ENCODE measurements at regions not wholly inside any gene's neighbourhood (a gene's known extent, or its start where the extent isn't known, plus 50 kb on each side); places are given as distances from the start of the nearest gene placed in this dataset.

DNA sequence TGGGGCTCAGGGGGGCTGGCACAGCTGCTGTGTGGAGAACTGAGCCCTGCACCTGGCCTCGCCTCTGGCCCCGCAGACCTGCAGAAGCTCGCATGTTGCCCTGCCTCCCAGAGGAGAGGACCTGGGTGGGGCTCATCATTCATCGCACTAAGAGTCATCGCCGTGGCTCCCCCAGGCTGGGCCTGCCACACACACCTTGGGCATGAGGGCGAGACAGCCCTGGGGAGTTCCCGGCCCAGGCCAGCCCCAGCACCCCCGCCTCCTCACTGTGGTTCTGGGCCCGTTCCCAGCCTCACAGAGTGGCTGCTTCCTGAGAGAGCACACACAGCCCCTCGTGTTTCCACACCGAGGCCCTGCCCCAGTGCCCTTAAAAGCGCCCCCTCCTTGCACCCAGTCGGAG lies 694.6 kb downstream of the TBC1D22A start:
- no peaks in the 10 kb centered on the region for H3K4me1 ChIP-seq (ENCODE audit: insufficient read depth, low read length, poor library complexity, severe bottlenecking)
- no peaks in the 10 kb centered on the region for H3K9me2 ChIP-seq (replicated peaks; ENCODE audit: low read depth, low read length)
- TF ChIP-seq, protein P1, sequence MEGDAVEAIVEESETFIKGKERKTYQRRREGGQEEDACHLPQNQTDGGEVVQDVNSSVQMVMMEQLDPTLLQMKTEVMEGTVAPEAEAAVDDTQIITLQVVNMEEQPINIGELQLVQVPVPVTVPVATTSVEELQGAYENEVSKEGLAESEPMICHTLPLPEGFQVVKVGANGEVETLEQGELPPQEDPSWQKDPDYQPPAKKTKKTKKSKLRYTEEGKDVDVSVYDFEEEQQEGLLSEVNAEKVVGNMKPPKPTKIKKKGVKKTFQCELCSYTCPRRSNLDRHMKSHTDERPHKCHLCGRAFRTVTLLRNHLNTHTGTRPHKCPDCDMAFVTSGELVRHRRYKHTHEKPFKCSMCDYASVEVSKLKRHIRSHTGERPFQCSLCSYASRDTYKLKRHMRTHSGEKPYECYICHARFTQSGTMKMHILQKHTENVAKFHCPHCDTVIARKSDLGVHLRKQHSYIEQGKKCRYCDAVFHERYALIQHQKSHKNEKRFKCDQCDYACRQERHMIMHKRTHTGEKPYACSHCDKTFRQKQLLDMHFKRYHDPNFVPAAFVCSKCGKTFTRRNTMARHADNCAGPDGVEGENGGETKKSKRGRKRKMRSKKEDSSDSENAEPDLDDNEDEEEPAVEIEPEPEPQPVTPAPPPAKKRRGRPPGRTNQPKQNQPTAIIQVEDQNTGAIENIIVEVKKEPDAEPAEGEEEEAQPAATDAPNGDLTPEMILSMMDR (conservative IDR thresholded peaks at IDR 0.05; ENCODE audit: low read length): no peak
- no peak for TF ChIP-seq EZH2phosphoT487 (IDR thresholded peaks at IDR 0.05; ENCODE audit: borderline replicate concordance)
- H3K9ac ChIP-seq (ENCODE audit: low read depth, low read length, poor library complexity, severe bottlenecking): no peak overlapping the region
- peaks cover 10% of the 10 kb centered on the region; the same call in 1 of the 2 replicates for H3K9me3 ChIP-seq (ENCODE audit: insufficient read depth, low read depth, low read length)
- no peak overlapping the region for H3K4me2 ChIP-seq (ENCODE audit: low read depth, low read length, poor library complexity, severe bottlenecking)
- H4K20me1 ChIP-seq (ENCODE audit: insufficient read depth, low read length, poor library complexity, severe bottlenecking): no peaks in the 10 kb centered on the region
- no peaks in the 10 kb centered on the region for H3K36me3 ChIP-seq (ENCODE audit: insufficient read depth, low read length)
- H3K4me3 ChIP-seq (ENCODE audit: low read length, poor library complexity, severe bottlenecking): no peak overlapping the region
- no peak overlapping the region for H2AFZ ChIP-seq (ENCODE audit: low read length)
- H3K79me2 ChIP-seq (ENCODE audit: insufficient read depth, low read length): no peaks in the 10 kb centered on the region
- H3K27me3 ChIP-seq (ENCODE audit: insufficient read depth, low read length, poor library complexity, severe bottlenecking): no peaks in the 10 kb centered on the region
- no peaks in the 10 kb centered on the region for H3F3A ChIP-seq (ENCODE audit: low read depth)

DNA sequence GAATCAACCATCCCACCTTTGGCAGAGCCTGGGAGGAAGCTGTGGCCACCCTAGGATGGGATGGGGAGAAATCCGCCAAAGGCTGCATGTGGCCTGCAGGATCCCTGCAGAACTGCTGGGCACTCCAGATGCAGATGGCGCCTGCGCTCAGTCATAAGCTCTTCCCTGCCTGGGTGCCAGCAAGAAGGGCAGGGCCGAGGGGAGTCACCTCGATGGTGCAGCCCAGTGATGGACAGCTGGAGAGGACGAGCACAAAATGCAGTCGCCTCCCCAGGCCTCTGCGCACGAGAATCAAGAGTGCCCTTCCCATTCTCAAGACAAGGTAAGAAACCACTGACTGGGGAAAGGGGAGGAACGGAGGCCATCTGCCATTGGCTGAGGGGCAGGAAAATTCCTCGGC lies 693.6 kb downstream of the TBC1D22A start:
- H3K36me3 ChIP-seq (ENCODE audit: insufficient read depth, low read length): no peaks in the 10 kb centered on the region
- peaks cover 10% of the 10 kb centered on the region; the same call in 1 of the 2 replicates for H3K9me3 ChIP-seq (ENCODE audit: insufficient read depth, low read depth, low read length)
- H3K9ac ChIP-seq (ENCODE audit: low read depth, low read length, poor library complexity, severe bottlenecking): no peak overlapping the region
- no peak overlapping the region for H2AFZ ChIP-seq (ENCODE audit: low read length)
- no peaks in the 10 kb centered on the region for H4K20me1 ChIP-seq (ENCODE audit: insufficient read depth, low read length, poor library complexity, severe bottlenecking)
- H3K27me3 ChIP-seq (ENCODE audit: insufficient read depth, low read length, poor library complexity, severe bottlenecking): no peaks in the 10 kb centered on the region
- no peak overlapping the region for H3K4me2 ChIP-seq (ENCODE audit: low read depth, low read length, poor library complexity, severe bottlenecking)
- H3F3A ChIP-seq (ENCODE audit: low read depth): no peaks in the 10 kb centered on the region
- no peaks in the 10 kb centered on the region for H3K4me1 ChIP-seq (ENCODE audit: insufficient read depth, low read length, poor library complexity, severe bottlenecking)
- TF ChIP-seq EZH2phosphoT487 (IDR thresholded peaks at IDR 0.05; ENCODE audit: borderline replicate concordance): no peak
- TF ChIP-seq, protein P1 (conservative IDR thresholded peaks at IDR 0.05; ENCODE audit: low read length): no peak
- no peaks in the 10 kb centered on the region for H3K9me2 ChIP-seq (replicated peaks; ENCODE audit: low read depth, low read length)
- no peak overlapping the region for H3K4me3 ChIP-seq (ENCODE audit: low read length, poor library complexity, severe bottlenecking)
- H3K79me2 ChIP-seq (ENCODE audit: insufficient read depth, low read length): no peaks in the 10 kb centered on the region

DNA sequence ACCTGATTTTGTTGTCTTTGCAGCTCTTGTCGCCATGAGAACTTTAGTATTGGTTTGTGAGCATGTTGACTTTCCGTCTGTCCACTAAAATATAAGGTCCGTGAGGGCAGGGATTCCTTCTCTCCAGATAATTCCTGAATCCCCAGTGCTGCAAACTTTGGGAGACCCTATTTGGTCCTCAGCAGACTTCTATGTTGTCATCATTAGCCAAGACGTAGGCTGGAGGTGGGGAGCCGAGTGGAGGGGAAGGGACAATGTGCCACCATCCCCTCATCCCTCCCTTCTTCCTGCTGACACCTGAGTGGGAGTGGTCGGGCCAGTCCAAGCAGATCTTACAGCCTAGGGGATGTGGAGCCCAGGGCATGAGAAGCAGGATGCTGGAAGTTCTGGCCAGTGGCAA lies 690.6 kb downstream of the TBC1D22A start:
- no peaks in the 10 kb centered on the region for H4K20me1 ChIP-seq (ENCODE audit: insufficient read depth, low read length, poor library complexity, severe bottlenecking)
- no peak overlapping the region for H2AFZ ChIP-seq (ENCODE audit: low read length)
- no peaks in the 10 kb centered on the region for H3F3A ChIP-seq (ENCODE audit: low read depth)
- H3K4me1 ChIP-seq (ENCODE audit: insufficient read depth, low read length, poor library complexity, severe bottlenecking): no peaks in the 10 kb centered on the region
- peaks cover 20% of the 10 kb centered on the region; the same call in 1 of the 2 replicates for H3K9me3 ChIP-seq (ENCODE audit: insufficient read depth, low read depth, low read length)
- no peak overlapping the region for H3K4me3 ChIP-seq (ENCODE audit: low read length, poor library complexity, severe bottlenecking)
- TF ChIP-seq, protein P1 (conservative IDR thresholded peaks at IDR 0.05; ENCODE audit: low read length): no peak
- TF ChIP-seq EZH2phosphoT487 (IDR thresholded peaks at IDR 0.05; ENCODE audit: borderline replicate concordance): no peak
- H3K27me3 ChIP-seq (ENCODE audit: insufficient read depth, low read length, poor library complexity, severe bottlenecking): no peaks in the 10 kb centered on the region
- no peak overlapping the region for H3K4me2 ChIP-seq (ENCODE audit: low read depth, low read length, poor library complexity, severe bottlenecking)
- H3K79me2 ChIP-seq (ENCODE audit: insufficient read depth, low read length): no peaks in the 10 kb centered on the region
- no peaks in the 10 kb centered on the region for H3K36me3 ChIP-seq (ENCODE audit: insufficient read depth, low read length)
- H3K9me2 ChIP-seq (replicated peaks; ENCODE audit: low read depth, low read length): no peaks in the 10 kb centered on the region
- H3K9ac ChIP-seq (ENCODE audit: low read depth, low read length, poor library complexity, severe bottlenecking): no peak overlapping the region
